Endothelial cell of umbilical vein (primary cell): ENCODE measurements at regions not wholly inside any gene's neighbourhood (a gene's known extent, or its start where the extent isn't known, plus 50 kb on each side); places are given as distances from the start of the nearest gene placed in this dataset.

Source experiments
- BruUV-seq: library from RNA; stranded (reverse); fragments of 400-500 nt; replicated peaks from 2 replicates; lab custom pipeline; 2021; lab: Mats Ljungman, UMichigan
- CTCF ChIA-PET: fragments of 300-600, 350-600 bp; sonication (Branson Sonifier 250); formaldehyde crosslinking; loops from one replicate; lab custom pipeline; 2021; ENCODE audit warnings: antibody characterized with exemption, inconsistent platforms; lab: Charles Lee
- POLR2A ChIA-PET: fragments of 300-600, 350-600 bp; sonication (Branson Sonifier 250); formaldehyde crosslinking; loops from one replicate; lab custom pipeline; 2021; ENCODE audit warnings: antibody characterized with exemption, inconsistent platforms; lab: Charles Lee
- DNase-seq: peaks from one replicate; pipeline ENCODE4 v3.0.0-alpha.2; 2011; ENCODE audit warnings: low read depth, low spot score
- FAIRE-seq: peaks from 2 replicates; lab custom pipeline; 2011; peaks lifted over from hg19 to GRCh38; lab: Jason Lieb, UNC
- H2AFZ ChIP-seq: 2 replicates; pipeline ENCODE4 v1.6.0; 2012; ENCODE audit warnings: low read depth, low read length, control low read depth, inconsistent platforms
- H3K27ac ChIP-seq: 2 replicates; pipeline ENCODE4 v1.5.1; 2011; ENCODE audit warnings: low read depth, mild to moderate bottlenecking, control low read depth, low read length, moderate library complexity; ENCODE audit not compliant: insufficient read depth
- H3K27me3 ChIP-seq, 2 experiments: 2 replicates each; pipeline versions ENCODE4 v1.6.0 to v1.6.1; 2011; ENCODE audit warnings: low read length in 2 of 2, mixed read lengths in 1 of 2; ENCODE audit not compliant: control insufficient read depth in 2 of 2, insufficient read depth in 2 of 2
- H3K36me3 ChIP-seq, 2 experiments: 2 replicates in 1 of 2; 3 replicates in 1 of 2; pipeline ENCODE4 v1.5.1; 2011; ENCODE audit warnings: low read length in 2 of 2, mild to moderate bottlenecking in 1 of 2, moderate library complexity in 1 of 2; ENCODE audit not compliant: control insufficient read depth in 2 of 2, insufficient read depth in 2 of 2; ENCODE audit errors: extremely low read depth in 1 of 2
- H3K4me1 ChIP-seq: 3 replicates; pipeline ENCODE4 v1.5.1; 2011; ENCODE audit warnings: mild to moderate bottlenecking, low read length; ENCODE audit not compliant: control insufficient read depth, insufficient read depth; ENCODE audit errors: extremely low read depth
- H3K4me2 ChIP-seq: 2 replicates; pipeline ENCODE4 v1.6.1; 2011; ENCODE audit warnings: low read length, control low read depth, mixed read lengths; ENCODE audit not compliant: insufficient read depth
- H3K4me3 ChIP-seq, 3 experiments: fragments of 200-600 bp in 1 of 3; sonication (generic), shearing (Covaris generic) in 1 of 3; replicated peaks in 1 of 3; 2 replicates each; pipeline ENCODE4 v1.5.1; 2011 to 2016; ENCODE audit warnings: control low read depth in 3 of 3, low read length in 3 of 3, mild to moderate bottlenecking in 2 of 3, inconsistent platforms in 1 of 3, low read depth in 1 of 3, moderate library complexity in 1 of 3; ENCODE audit not compliant: insufficient read depth in 1 of 3
- H3K79me2 ChIP-seq: 2 replicates; pipeline ENCODE4 v1.6.0; 2012; ENCODE audit warnings: low read length, inconsistent platforms; ENCODE audit not compliant: control insufficient read depth, insufficient read depth
- H3K9ac ChIP-seq: replicated peaks from 2 replicates; pipeline ENCODE3; 2011; ENCODE audit warnings: low read length, control low read depth; ENCODE audit not compliant: insufficient read depth; ENCODE audit errors: extremely low read depth
- H3K9me1 ChIP-seq: replicated peaks from 3 replicates; pipeline ENCODE4 v1.6.0; 2011; ENCODE audit warnings: mild to moderate bottlenecking, low read length; ENCODE audit not compliant: control insufficient read depth, insufficient read depth; ENCODE audit errors: extremely low read depth
- H3K9me3 ChIP-seq: replicated peaks from 2 replicates; pipeline ENCODE4 v1.5.1; 2012; ENCODE audit warnings: low read length, inconsistent platforms; ENCODE audit not compliant: control insufficient read depth, insufficient read depth
- H4K20me1 ChIP-seq: replicated peaks from 2 replicates; pipeline ENCODE3; 2011; ENCODE audit warnings: mild to moderate bottlenecking, low read length; ENCODE audit not compliant: control insufficient read depth, insufficient read depth; ENCODE audit errors: extremely low read depth
- EZH2 ChIP-seq: IDR thresholded peaks from 2 replicates; pipeline ENCODE4 v1.6.1; 2012; ENCODE audit warnings: borderline replicate concordance, low read depth, mild to moderate bottlenecking, moderate library complexity, low read length, inconsistent platforms; ENCODE audit not compliant: severe bottlenecking
- FOS ChIP-seq: IDR thresholded peaks from 2 replicates; pipeline ENCODE4 v1.6.1; 2011; ENCODE audit warnings: mild to moderate bottlenecking, low read length, moderate library complexity, borderline replicate concordance; ENCODE audit not compliant: insufficient read depth
- GATA2 ChIP-seq: IDR thresholded peaks from 2 replicates; pipeline ENCODE4 v1.7.0; 2011; ENCODE audit warnings: low read depth, mild to moderate bottlenecking, moderate library complexity, mixed read lengths, low read length; ENCODE audit not compliant: insufficient read length, insufficient read depth
- JUN ChIP-seq: IDR thresholded peaks from 2 replicates; pipeline ENCODE4 v1.6.1; 2011; ENCODE audit warnings: borderline replicate concordance, low read depth; ENCODE audit not compliant: insufficient read length, insufficient read depth
- MYC ChIP-seq: IDR thresholded peaks from one replicate; pipeline ENCODE4 v1.6.1; 2011; ENCODE audit warnings: mild to moderate bottlenecking, low read depth, low read length
- POLR2A ChIP-seq: IDR thresholded peaks from 2 replicates; pipeline ENCODE4 v1.6.1; 2012; ENCODE audit warnings: low read depth, mild to moderate bottlenecking, control low read depth, low read length
- POLR2AphosphoS5 ChIP-seq: IDR thresholded peaks from 2 replicates; pipeline ENCODE4 v1.6.1; 2012; ENCODE audit warnings: low read depth, mild to moderate bottlenecking, control low read depth, low read length, moderate library complexity; ENCODE audit not compliant: insufficient read depth
- dilution Hi-C: fragments of 300-500 bp; cut with MboI; formaldehyde crosslinking; loops from one replicate; pipeline ENCODE4 v1.15.0; 2019; ENCODE audit warnings: low sequenced_read_pairs; ENCODE audit not compliant: extremely low pct_ligation_motif_present
- intact Hi-C: fragments of 100-400 bp; cut with micrococcal nuclease; formaldehyde crosslinking; loops from one replicate; pipeline ENCODE4 v1.10.0; 2022
- TF ChIP-seq, protein P1 (sequence below): IDR thresholded peaks from 2 replicates; pipeline ENCODE4 v1.6.1; 2011; ENCODE audit not compliant: insufficient read depth, insufficient read length
- TF ChIP-seq, protein P2 (sequence below), 2 donors: IDR thresholded peaks; 1 replicate in 1 of 2; 2 replicates in 1 of 2; pipeline ENCODE4 v1.5.1; 2011; ENCODE audit warnings: low read length in 2 of 2, mild to moderate bottlenecking in 2 of 2, moderate library complexity in 2 of 2, control low read depth in 1 of 2, inconsistent platforms in 1 of 2, low read depth in 1 of 2; ENCODE audit not compliant: insufficient read depth in 1 of 2; ENCODE audit errors: extremely low read depth in 1 of 2

DNA sequence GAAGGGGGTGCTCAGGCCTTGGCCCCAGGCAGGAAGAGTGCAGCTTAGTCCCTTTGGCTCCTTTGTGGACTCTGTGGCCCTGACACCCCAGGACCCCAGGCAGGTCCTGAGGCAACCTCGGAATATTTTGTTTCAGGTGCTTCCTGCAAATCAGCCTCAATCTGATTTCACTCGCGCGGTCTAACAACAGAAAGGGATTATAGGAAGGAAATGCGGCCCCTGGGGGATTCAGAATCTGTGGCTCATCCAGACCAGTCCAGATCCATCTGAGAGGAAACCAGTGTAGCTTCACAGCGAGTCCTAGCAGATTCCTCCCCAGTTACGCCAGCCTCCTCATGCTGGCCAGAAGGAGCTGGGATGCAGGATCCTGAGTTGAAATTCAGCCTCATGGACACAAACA lies 59.5 kb upstream of the YWHAQ start:
- no peak overlapping the region for H2AFZ ChIP-seq
- BruUV-seq = no TSS peak
- dilution Hi-C loops = no loop called here
- no peaks in the 10 kb centered on the region for H3K4me1 ChIP-seq
- no peak overlapping the region for H3K27ac ChIP-seq
- no peak for FAIRE-seq
- no peaks in the 10 kb centered on the region for H3K79me2 ChIP-seq
- H3K9me1 ChIP-seq = no peaks in the 10 kb centered on the region
- DNase-seq = no peak
- no peak overlapping the region for H3K9ac ChIP-seq
- no peaks in the 10 kb centered on the region for H3K27me3 ChIP-seq
- CTCF ChIA-PET = interaction anchor here (1.2 to 1.7 kb wide), 5 partner anchors 9 to 157 kb away, joined by 3 to 7 read pairs (median 3); partner anchors contain the start of gene YWHAQ
- POLR2A ChIA-PET = no interaction called here
- no peak overlapping the region for H3K4me2 ChIP-seq
- TF ChIP-seq JUN (no peak), FOS (peak; percentile 76), POLR2A (no peak), GATA2 (peak; percentile 76), MYC (no peak), POLR2AphosphoS5 (no peak), EZH2 (no peak)
- TF ChIP-seq, protein P1, sequence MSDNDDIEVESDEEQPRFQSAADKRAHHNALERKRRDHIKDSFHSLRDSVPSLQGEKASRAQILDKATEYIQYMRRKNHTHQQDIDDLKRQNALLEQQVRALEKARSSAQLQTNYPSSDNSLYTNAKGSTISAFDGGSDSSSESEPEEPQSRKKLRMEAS = no peak
- TF ChIP-seq, protein P2, sequence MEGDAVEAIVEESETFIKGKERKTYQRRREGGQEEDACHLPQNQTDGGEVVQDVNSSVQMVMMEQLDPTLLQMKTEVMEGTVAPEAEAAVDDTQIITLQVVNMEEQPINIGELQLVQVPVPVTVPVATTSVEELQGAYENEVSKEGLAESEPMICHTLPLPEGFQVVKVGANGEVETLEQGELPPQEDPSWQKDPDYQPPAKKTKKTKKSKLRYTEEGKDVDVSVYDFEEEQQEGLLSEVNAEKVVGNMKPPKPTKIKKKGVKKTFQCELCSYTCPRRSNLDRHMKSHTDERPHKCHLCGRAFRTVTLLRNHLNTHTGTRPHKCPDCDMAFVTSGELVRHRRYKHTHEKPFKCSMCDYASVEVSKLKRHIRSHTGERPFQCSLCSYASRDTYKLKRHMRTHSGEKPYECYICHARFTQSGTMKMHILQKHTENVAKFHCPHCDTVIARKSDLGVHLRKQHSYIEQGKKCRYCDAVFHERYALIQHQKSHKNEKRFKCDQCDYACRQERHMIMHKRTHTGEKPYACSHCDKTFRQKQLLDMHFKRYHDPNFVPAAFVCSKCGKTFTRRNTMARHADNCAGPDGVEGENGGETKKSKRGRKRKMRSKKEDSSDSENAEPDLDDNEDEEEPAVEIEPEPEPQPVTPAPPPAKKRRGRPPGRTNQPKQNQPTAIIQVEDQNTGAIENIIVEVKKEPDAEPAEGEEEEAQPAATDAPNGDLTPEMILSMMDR (IDR thresholded peaks at IDR 0.05; ENCODE audit: extremely low read depth in 1 of 2, insufficient read depth in 1 of 2, low read depth in 1 of 2, low read length in 2 of 2) = no peak
- no peaks in the 10 kb centered on the region for H3K9me3 ChIP-seq
- no peaks in the 10 kb centered on the region for H3K36me3 ChIP-seq
- H3K4me3 ChIP-seq = no peak overlapping the region
- H4K20me1 ChIP-seq = no peaks in the 10 kb centered on the region
- intact Hi-C loops = loop anchor here (1.0 to 5.0 kb wide), 3 partner anchors 9 to 62 kb away; no protein-coding TSS in a partner anchor
